ENCODE measurements at regions not wholly inside any gene's neighbourhood (a gene's known extent, or its start where the extent isn't known, plus 50 kb on each side); places are given as distances from the start of the nearest gene placed in this dataset.

DNA sequence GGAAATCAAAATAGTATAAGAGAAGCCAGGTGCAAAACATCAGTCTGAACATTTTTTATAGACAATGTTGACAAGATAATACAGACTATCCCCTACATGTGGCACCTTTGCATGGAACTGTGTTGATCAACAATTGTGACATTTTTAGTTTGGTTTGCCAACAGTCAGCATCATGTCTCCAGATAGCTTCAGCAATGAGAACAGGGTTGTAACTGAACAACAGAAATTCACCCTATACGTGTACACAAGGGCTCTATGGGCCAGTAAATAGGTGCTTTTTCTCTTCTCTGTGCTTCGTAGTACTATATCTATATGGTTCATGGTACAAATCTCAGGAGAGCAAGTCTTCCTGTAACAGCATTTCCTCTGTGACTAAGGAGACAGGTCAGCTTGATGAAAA, 310.4 kb downstream of the ATXN7L3B start:
- TF ChIP-seq, protein P1, sequence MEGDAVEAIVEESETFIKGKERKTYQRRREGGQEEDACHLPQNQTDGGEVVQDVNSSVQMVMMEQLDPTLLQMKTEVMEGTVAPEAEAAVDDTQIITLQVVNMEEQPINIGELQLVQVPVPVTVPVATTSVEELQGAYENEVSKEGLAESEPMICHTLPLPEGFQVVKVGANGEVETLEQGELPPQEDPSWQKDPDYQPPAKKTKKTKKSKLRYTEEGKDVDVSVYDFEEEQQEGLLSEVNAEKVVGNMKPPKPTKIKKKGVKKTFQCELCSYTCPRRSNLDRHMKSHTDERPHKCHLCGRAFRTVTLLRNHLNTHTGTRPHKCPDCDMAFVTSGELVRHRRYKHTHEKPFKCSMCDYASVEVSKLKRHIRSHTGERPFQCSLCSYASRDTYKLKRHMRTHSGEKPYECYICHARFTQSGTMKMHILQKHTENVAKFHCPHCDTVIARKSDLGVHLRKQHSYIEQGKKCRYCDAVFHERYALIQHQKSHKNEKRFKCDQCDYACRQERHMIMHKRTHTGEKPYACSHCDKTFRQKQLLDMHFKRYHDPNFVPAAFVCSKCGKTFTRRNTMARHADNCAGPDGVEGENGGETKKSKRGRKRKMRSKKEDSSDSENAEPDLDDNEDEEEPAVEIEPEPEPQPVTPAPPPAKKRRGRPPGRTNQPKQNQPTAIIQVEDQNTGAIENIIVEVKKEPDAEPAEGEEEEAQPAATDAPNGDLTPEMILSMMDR (IDR thresholded peaks at IDR 0.05 in 4 of 5, conservative IDR thresholded peaks at IDR 0.05 in 1 of 5): no peak
- no peak for TF ChIP-seq POLR2A (IDR thresholded peaks at IDR 0.05)

Measured in gastrocnemius medialis (tissue), 4 donors.